ENCODE measurements at regions not wholly inside any gene's neighbourhood (a gene's known extent, or its start where the extent isn't known, plus 50 kb on each side); places are given as distances from the start of the nearest gene placed in this dataset.
"Not testable (repeated sequence)": the region's sequence is repeated elsewhere in the genome, so short reads cannot be mapped to it uniquely, and the experiment has no call there.

GRCh38 chr22:44639891-44640617, 62.0 kb upstream of the PRR5 start:
- no peak for TF ChIP-seq POLR2AphosphoS5 (IDR thresholded peaks at IDR 0.05; ENCODE audit: low read depth, low read length)
- no peak for TF ChIP-seq POLR2A (IDR thresholded peaks at IDR 0.05; ENCODE audit: low read depth, low read length)
- no peak for TF ChIP-seq TAF1 (IDR thresholded peaks at IDR 0.05; ENCODE audit: borderline replicate concordance, low read depth, low read length)
- DNase-seq (ENCODE audit: insufficient read length) (no peak), FAIRE-seq (no peak)

GRCh38 chr22:44638971-44639760, 62.8 kb upstream of the PRR5 start:
- no peak for DNase-seq (ENCODE audit: insufficient read length)
- no peak for TF ChIP-seq POLR2A (IDR thresholded peaks at IDR 0.05; ENCODE audit: low read depth, low read length)
- TF ChIP-seq TAF1 (IDR thresholded peaks at IDR 0.05; ENCODE audit: borderline replicate concordance, low read depth, low read length), result no peak
- TF ChIP-seq POLR2AphosphoS5 (IDR thresholded peaks at IDR 0.05; ENCODE audit: low read depth, low read length), result no peak
- no peak for FAIRE-seq

DNA sequence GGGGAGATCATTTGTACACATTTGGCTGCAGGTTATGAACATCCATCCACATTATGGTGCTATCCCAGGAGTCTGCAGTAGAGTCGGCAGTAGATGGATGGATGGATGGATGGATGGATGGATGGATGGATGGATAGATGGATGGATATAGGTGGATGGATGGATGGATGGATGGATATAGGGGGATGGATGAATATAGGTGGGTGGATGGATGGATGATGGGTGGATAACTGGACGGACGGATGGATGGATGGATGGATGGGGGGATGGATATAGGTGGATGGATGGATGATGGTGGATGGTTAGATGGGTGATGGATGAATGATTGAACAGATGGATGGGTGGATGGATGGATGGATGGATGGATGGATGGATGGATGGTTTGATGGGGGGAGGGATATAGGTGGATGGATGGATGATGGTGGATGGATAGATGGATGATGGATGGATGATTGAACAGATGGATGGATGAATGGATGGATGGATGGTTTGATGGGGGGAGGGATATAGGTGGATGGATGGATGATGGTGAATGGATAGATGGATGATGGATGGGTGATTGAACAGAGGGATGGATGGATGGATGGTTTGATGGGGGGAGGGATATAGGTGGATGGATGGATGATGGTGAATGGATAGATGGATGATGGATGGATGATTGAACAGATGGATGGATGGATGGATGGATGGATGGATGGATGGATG, 65.3 kb upstream of the PRR5 start:
- not testable (repeated sequence) for DNase-seq (ENCODE audit: insufficient read length); FAIRE-seq

GRCh38 chr22:44635567-44635966, 66.4 kb upstream of the PRR5 start:
- not testable (repeated sequence) for FAIRE-seq

GRCh38 chr22:44634426-44635321, 67.3 kb upstream of the PRR5 start:
- TF ChIP-seq POLR2A (IDR thresholded peaks at IDR 0.05; ENCODE audit: low read depth, low read length), result no peak
- no peak for TF ChIP-seq TAF1 (IDR thresholded peaks at IDR 0.05; ENCODE audit: borderline replicate concordance, low read depth, low read length)
- no peak for TF ChIP-seq POLR2AphosphoS5 (IDR thresholded peaks at IDR 0.05; ENCODE audit: low read depth, low read length)
- no peak for DNase-seq (ENCODE audit: insufficient read length)
- FAIRE-seq, result no peak

More at GRCh38 chr22:44635567-44635966, 66.4 kb upstream of the PRR5 start:
- not testable (repeated sequence) for DNase-seq (ENCODE audit: insufficient read length)

- FAIRE-seq, result no peak
- no peak for TF ChIP-seq POLR2AphosphoS5 (IDR thresholded peaks at IDR 0.05; ENCODE audit: low read depth, low read length)
- TF ChIP-seq POLR2A (IDR thresholded peaks at IDR 0.05; ENCODE audit: low read depth, low read length), result no peak
- no peak for TF ChIP-seq TAF1 (IDR thresholded peaks at IDR 0.05; ENCODE audit: borderline replicate concordance, low read depth, low read length)
- DNase-seq (ENCODE audit: insufficient read length), result no peak
These were observed 68.4 kb upstream of the PRR5 start for GRCh38 chr22:44633647-44634046.

DNA sequence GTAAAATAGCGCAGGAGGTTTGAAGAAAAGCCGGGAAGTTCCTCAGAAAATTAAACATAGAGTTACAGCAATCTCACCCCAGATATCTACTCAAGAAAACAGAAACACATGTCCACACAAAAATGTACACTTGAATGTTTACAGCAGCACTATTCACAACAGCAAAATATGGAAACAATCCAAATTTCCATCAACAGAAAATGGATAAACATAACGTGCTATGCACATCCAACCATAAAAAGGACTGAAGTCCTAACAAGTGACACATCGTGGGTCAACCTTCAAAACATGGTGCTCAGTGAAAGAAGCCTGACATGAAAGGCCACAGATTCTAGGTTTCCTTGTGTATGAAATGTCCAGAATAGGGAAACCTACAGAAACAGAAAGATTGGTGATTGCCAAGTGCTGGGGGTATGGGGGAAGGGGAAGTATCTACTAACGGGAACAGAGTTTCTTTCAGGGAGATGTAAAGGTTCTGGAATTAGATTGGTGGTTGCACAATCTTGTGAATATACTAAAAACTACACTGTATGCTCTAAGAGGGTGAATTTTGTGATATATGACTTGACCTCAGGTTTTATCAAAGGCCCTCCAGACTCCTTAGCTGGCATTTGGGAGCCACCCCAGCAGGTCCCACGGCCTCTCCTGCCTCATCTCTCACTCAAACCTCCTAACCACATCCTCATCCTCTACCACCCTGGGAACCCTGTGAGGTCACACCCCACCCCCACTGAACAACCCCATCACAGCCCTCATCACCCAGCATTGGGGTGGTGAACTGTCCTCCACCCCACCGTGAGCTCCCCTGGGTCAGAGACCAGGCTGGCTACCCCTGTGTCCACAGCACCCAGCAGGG, 69.2 kb upstream of the PRR5 start:
- no peak for DNase-seq (ENCODE audit: insufficient read length)
- no peak for FAIRE-seq
- TF ChIP-seq POLR2AphosphoS5 (IDR thresholded peaks at IDR 0.05; ENCODE audit: low read depth, low read length) (no peak), POLR2A (IDR thresholded peaks at IDR 0.05; ENCODE audit: low read depth, low read length) (no peak), TAF1 (IDR thresholded peaks at IDR 0.05; ENCODE audit: borderline replicate concordance, low read depth, low read length) (no peak)

- DNase-seq (ENCODE audit: insufficient read length), result no peak
- FAIRE-seq, result no peak
- TF ChIP-seq TAF1 (IDR thresholded peaks at IDR 0.05; ENCODE audit: borderline replicate concordance, low read depth, low read length), result no peak
- TF ChIP-seq POLR2A (IDR thresholded peaks at IDR 0.05; ENCODE audit: low read depth, low read length), result no peak
These were observed 71.2 kb upstream of the PRR5 start for GRCh38 chr22:44630826-44631225.

DNA sequence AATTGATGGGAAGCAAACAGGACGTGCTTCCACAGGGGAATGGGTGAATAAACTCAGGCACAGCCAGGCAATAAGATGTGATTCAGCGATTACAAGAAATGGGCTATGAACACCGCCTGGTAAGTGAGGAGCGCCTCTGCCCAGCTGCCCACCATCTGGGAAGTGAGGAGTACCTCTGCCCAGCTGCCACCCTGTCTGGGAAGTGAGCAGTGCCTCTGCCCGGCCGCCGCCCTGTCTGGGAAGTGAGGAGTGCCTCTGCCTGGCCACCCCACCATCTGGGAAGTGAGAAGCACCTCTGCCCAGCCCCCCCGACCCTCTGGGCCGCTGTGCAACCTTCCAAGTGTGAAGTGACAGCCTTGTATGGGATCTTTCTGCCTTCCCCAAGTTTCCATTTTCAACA, 73.2 kb upstream of the PRR5 start:
- DNase-seq (ENCODE audit: insufficient read length) (no peak), FAIRE-seq (no peak)
- TF ChIP-seq TAF1 (IDR thresholded peaks at IDR 0.05; ENCODE audit: borderline replicate concordance, low read depth, low read length) (no peak), POLR2A (IDR thresholded peaks at IDR 0.05; ENCODE audit: low read depth, low read length) (no peak), POLR2AphosphoS5 (IDR thresholded peaks at IDR 0.05; ENCODE audit: low read depth, low read length) (no peak)

- FAIRE-seq (no peak), DNase-seq (ENCODE audit: insufficient read length) (no peak)
- TF ChIP-seq TAF1 (IDR thresholded peaks at IDR 0.05; ENCODE audit: borderline replicate concordance, low read depth, low read length) (no peak), POLR2AphosphoS5 (IDR thresholded peaks at IDR 0.05; ENCODE audit: low read depth, low read length) (no peak), POLR2A (IDR thresholded peaks at IDR 0.05; ENCODE audit: low read depth, low read length) (no peak)
These were observed 73.7 kb upstream of the PRR5 start for GRCh38 chr22:44628273-44628672.
